HFFc6 (cell line): ENCODE measurements at regions not wholly inside any gene's neighbourhood (a gene's known extent, or its start where the extent isn't known, plus 50 kb on each side); places are given as distances from the start of the nearest gene placed in this dataset.

Source experiments
- DNase-seq: peaks from one replicate; pipeline ENCODE4 v3.0.0-alpha.2; 2018
- H3K27ac Mint-ChIP-seq: 2 replicates; pipeline ENCODE4 v1.8.0; 2020; ENCODE audit warnings: mild to moderate bottlenecking, mixed read lengths
- H3K27me3 Mint-ChIP-seq: 2 replicates; pipeline ENCODE4 v1.8.0; 2021; ENCODE audit warnings: mild to moderate bottlenecking, moderate library complexity, mixed read lengths; ENCODE audit not compliant: insufficient read depth
- H3K36me3 Mint-ChIP-seq: 2 replicates; pipeline ENCODE4 v1.8.0; 2021; ENCODE audit warnings: low read depth, mixed read lengths
- H3K4me1 Mint-ChIP-seq: 2 replicates; pipeline ENCODE4 v1.8.0; 2020; ENCODE audit warnings: low read depth, mixed read lengths
- H3K4me3 Mint-ChIP-seq: 2 replicates; pipeline ENCODE4 v1.8.0; 2020; ENCODE audit warnings: mild to moderate bottlenecking, moderate library complexity, mixed read lengths
- H3K9me3 Mint-ChIP-seq: 2 replicates; pipeline ENCODE4 v1.8.0; 2020; ENCODE audit warnings: mild to moderate bottlenecking, mixed read lengths
- CTCF ChIP-seq: fragments of 200-600 bp; sonication (generic); IDR thresholded peaks from 2 replicates; pipeline ENCODE4 v1.5.0; 2021; ENCODE audit warnings: antibody characterized with exemption, mild to moderate bottlenecking

DNA sequence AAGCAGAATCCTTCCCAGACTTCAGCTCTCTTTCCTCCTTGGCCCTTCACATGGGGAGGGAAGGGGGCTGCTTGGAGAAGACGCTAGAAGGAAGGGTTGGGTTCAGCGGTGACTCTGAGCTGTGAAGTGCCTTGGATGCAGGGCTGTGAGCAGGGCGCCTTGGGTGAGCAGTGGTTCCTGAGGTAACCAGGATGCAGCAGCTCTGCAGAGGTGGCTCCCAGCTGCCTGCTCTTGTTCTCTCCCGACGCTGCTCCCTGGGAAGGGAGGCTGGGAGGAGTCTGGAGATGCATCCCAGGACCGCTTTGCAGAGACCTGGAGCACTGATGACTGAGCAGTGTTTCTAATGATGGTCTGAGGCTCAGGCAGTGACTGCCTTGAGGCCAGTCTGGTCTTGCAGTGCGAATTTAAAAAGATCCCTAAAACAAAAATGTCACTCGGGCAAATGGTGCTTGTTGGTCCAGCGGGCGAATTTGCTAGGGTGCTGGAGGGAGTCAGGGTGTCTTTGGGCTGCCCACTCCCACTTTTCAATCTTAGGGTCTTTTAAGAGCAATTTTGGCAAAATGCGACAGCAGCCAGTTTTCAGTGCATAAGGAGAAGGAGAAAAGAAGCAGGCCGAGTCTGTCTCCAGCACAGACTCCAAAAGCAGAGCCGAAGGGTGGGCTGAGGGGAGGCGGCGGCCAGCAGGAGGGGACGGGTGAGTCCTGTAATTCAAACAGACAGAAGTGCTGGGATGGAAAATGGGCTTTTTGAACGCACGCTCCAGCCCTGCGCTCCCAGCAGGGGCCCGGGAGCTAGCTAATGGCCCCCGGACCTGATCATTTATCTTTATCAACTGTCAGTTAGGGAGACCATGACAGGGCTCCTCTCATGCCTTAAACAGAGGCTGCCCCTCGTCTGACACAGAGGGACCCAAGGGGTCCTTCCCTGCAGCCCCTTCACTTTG lies 191.2 kb upstream of the SHH start:
- Mint-ChIP-seq H3K36me3 (peaks cover 23% of the 10 kb centered on the region), H3K4me1 (no peaks in the 10 kb centered on the region), H3K27ac (no peak overlapping the region), H3K9me3 (peaks cover 52% of the 10 kb centered on the region), H3K27me3 (peaks cover 1% of the 10 kb centered on the region; the same call in 1 of the 2 replicates), H3K4me3 (no peak overlapping the region)
- no peak for TF ChIP-seq CTCF
- no peak for DNase-seq

- TF ChIP-seq CTCF, result no peak
- peaks cover 60% of the 10 kb centered on the region for H3K9me3 Mint-ChIP-seq
Measured at GRCh38 chr7:156002362-156003066, 190.3 kb upstream of the SHH start.

GRCh38 chr7:156001496-156002260 lies 189.4 kb upstream of the SHH start:
- H3K9me3 Mint-ChIP-seq, result peaks cover 68% of the 10 kb centered on the region
- TF ChIP-seq CTCF, result no peak

More at GRCh38 chr7:156002362-156003066, 190.3 kb upstream of the SHH start:
- Mint-ChIP-seq H3K27me3 (peaks cover 1% of the 10 kb centered on the region; the same call in 1 of the 2 replicates), H3K36me3 (peaks cover 23% of the 10 kb centered on the region), H3K27ac (no peak overlapping the region), H3K4me1 (no peaks in the 10 kb centered on the region), H3K4me3 (no peak overlapping the region)
- DNase-seq, result no peak

DNA sequence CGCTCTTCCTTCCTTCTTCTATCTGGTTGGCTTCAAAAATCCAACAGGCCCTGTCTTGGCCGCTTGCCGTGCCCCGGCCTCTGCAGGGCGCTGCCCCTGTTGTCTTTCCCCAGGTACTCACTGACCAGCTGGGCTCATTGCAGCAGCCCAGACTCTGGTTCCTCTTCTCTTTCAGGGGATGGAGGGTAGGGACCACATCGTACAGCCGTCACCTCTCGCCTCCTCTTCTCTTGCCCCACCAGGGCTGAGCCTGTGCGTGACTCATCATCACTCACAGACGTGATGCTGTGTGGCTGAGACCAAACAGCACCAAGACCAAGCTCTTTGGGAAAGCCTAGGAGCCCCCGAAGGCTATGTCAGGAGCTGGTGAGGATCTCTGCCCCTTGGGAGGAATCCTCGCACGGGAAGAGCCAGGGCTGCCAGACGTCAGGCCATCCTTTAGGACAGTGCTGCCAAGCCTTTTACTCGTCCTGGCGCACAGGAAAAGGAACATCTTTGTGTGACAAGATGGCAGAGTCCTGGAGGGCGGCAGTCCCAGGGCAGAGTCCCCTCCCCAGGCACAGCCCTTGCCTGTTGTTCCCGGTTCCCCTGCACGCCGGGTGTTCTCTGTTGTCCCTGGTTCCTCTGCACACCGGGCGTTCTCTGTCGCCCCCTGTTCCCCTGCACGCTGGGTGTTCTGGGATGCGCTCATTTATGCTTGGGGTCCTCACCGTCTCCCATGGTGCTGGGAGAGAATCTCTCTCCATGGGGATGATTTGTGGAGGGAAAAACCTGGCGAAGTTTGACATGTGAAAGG lies 188.5 kb upstream of the SHH start:
- TF ChIP-seq CTCF, result no peak
- H3K4me1 Mint-ChIP-seq, result no peaks in the 10 kb centered on the region
- peaks cover 1% of the 10 kb centered on the region; the same call in 1 of the 2 replicates for H3K27me3 Mint-ChIP-seq
- no peak overlapping the region for H3K4me3 Mint-ChIP-seq
- no peak overlapping the region for H3K27ac Mint-ChIP-seq
- H3K9me3 Mint-ChIP-seq, result peaks cover 63% of the 10 kb centered on the region
- peaks cover 22% of the 10 kb centered on the region for H3K36me3 Mint-ChIP-seq
- no peak for DNase-seq

More at GRCh38 chr7:156001496-156002260, 189.4 kb upstream of the SHH start:
- H3K27ac Mint-ChIP-seq, result no peak overlapping the region
- H3K27me3 Mint-ChIP-seq, result peaks cover 1% of the 10 kb centered on the region; the same call in 1 of the 2 replicates
- H3K4me1 Mint-ChIP-seq, result no peaks in the 10 kb centered on the region
- no peak overlapping the region for H3K4me3 Mint-ChIP-seq
- peaks cover 23% of the 10 kb centered on the region for H3K36me3 Mint-ChIP-seq
- no peak for DNase-seq
